ENCODE measurements at regions not wholly inside any gene's neighbourhood (a gene's known extent, or its start where the extent isn't known, plus 50 kb on each side); places are given as distances from the start of the nearest gene placed in this dataset.

GRCh38 chr3:72323773-72324172, 524.5 kb downstream of the SHQ1 start:
- H3K9me3 ChIP-seq (ENCODE audit: control insufficient read depth, insufficient read depth, low read depth, low read length): no peaks in the 10 kb centered on the region
- no peaks in the 10 kb centered on the region for H3K36me3 ChIP-seq (ENCODE audit: control insufficient read depth, insufficient read depth, low read length)
- H3K4me3 ChIP-seq (ENCODE audit: low read depth in 2 of 2, low read length in 2 of 2): no peak overlapping the region
- DNase-seq (ENCODE audit: low read depth, low spot score): no peak
- intact Hi-C loops (cut with micrococcal nuclease; ENCODE audit: unreplicated experiment) (no loop called here), in situ Hi-C loops (cut with HindIII; ENCODE audit: low pct_unique_long_range_greater_than_20kb, low sequenced_read_pairs) (no loop called here)
- ChIA-PET POLR2A (no interaction called here), CTCF (no interaction called here)
- TF ChIP-seq CTCF (IDR thresholded peaks at IDR 0.05) (no peak), POLR2AphosphoS5 (IDR thresholded peaks at IDR 0.05; ENCODE audit: low read depth, low read length) (no peak), SIN3A (IDR thresholded peaks at IDR 0.05; ENCODE audit: borderline replicate concordance, insufficient read depth, low read depth, low read length) (no peak), TCF7L2 (IDR thresholded peaks at IDR 0.05; ENCODE audit: low read depth, low read length) (no peak)
- TF ChIP-seq, protein P1, sequence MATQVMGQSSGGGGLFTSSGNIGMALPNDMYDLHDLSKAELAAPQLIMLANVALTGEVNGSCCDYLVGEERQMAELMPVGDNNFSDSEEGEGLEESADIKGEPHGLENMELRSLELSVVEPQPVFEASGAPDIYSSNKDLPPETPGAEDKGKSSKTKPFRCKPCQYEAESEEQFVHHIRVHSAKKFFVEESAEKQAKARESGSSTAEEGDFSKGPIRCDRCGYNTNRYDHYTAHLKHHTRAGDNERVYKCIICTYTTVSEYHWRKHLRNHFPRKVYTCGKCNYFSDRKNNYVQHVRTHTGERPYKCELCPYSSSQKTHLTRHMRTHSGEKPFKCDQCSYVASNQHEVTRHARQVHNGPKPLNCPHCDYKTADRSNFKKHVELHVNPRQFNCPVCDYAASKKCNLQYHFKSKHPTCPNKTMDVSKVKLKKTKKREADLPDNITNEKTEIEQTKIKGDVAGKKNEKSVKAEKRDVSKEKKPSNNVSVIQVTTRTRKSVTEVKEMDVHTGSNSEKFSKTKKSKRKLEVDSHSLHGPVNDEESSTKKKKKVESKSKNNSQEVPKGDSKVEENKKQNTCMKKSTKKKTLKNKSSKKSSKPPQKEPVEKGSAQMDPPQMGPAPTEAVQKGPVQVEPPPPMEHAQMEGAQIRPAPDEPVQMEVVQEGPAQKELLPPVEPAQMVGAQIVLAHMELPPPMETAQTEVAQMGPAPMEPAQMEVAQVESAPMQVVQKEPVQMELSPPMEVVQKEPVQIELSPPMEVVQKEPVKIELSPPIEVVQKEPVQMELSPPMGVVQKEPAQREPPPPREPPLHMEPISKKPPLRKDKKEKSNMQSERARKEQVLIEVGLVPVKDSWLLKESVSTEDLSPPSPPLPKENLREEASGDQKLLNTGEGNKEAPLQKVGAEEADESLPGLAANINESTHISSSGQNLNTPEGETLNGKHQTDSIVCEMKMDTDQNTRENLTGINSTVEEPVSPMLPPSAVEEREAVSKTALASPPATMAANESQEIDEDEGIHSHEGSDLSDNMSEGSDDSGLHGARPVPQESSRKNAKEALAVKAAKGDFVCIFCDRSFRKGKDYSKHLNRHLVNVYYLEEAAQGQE (IDR thresholded peaks at IDR 0.05; ENCODE audit: insufficient read depth in 1 of 2, low read depth in 2 of 2, low read length in 1 of 2): no peak
- H3K4me1 ChIP-seq (ENCODE audit: control insufficient read depth, insufficient read depth, low read length): no peaks in the 10 kb centered on the region
- no peak for ATAC-seq
- BruUV-seq (replicated peaks): no TSS peak
- no peaks in the 10 kb centered on the region for H3K27me3 ChIP-seq (ENCODE audit: control insufficient read depth, insufficient read depth, low read length)
- no peak overlapping the region for H3K27ac ChIP-seq (ENCODE audit: low read length)

- CTCF ChIA-PET: interaction anchor here (0.6 kb wide), 2 partner anchors 51 to 553 kb away, joined by 7 to 11 read pairs; no protein-coding TSS in a partner anchor
- Histone ChIP-seq H3K27me3 (ENCODE audit: control insufficient read depth, insufficient read depth, low read length) (no peaks in the 10 kb centered on the region), H3K9me3 (ENCODE audit: control insufficient read depth, insufficient read depth, low read depth, low read length) (no peaks in the 10 kb centered on the region), H3K4me3 (ENCODE audit: low read depth in 2 of 2, low read length in 2 of 2) (no peak overlapping the region), H3K36me3 (ENCODE audit: control insufficient read depth, insufficient read depth, low read length) (no peaks in the 10 kb centered on the region), H3K4me1 (ENCODE audit: control insufficient read depth, insufficient read depth, low read length) (no peaks in the 10 kb centered on the region), H3K27ac (ENCODE audit: low read length) (no peak overlapping the region)
- in situ Hi-C loops (cut with HindIII; ENCODE audit: low pct_unique_long_range_greater_than_20kb, low sequenced_read_pairs) (no loop called here), intact Hi-C loops (cut with micrococcal nuclease; ENCODE audit: unreplicated experiment) (no loop called here)
- POLR2A ChIA-PET: no interaction called here
- ATAC-seq (no peak), DNase-seq (ENCODE audit: low read depth, low spot score) (no peak)
- BruUV-seq (replicated peaks): no TSS peak
- no peak for TF ChIP-seq TCF7L2 (IDR thresholded peaks at IDR 0.05; ENCODE audit: low read depth, low read length)
- TF ChIP-seq, protein P1 (IDR thresholded peaks at IDR 0.05; ENCODE audit: insufficient read depth in 1 of 2, low read depth in 2 of 2, low read length in 1 of 2): no peak
- no peak for TF ChIP-seq POLR2AphosphoS5 (IDR thresholded peaks at IDR 0.05; ENCODE audit: low read depth, low read length)
- TF ChIP-seq SIN3A (IDR thresholded peaks at IDR 0.05; ENCODE audit: borderline replicate concordance, insufficient read depth, low read depth, low read length): no peak
- TF ChIP-seq CTCF (IDR thresholded peaks at IDR 0.05): no peak
Observed at GRCh38 chr3:72322264-72322976, 525.8 kb downstream of the SHQ1 start.
